B cell (primary cell): ENCODE measurements at regions not wholly inside any gene's neighbourhood (a gene's known extent, or its start where the extent isn't known, plus 50 kb on each side); places are given as distances from the start of the nearest gene placed in this dataset.
"Not testable (repeated sequence)": the region's sequence is repeated elsewhere in the genome, so short reads cannot be mapped to it uniquely, and the experiment has no call there.

Experiments
- CTCF ChIP-seq: fragments of 200-600 bp; IDR thresholded peaks from one replicate; pipeline ENCODE4 v1.8.0; 2022; ENCODE audit warnings: antibody characterized with exemption, mild to moderate bottlenecking
- EZH2 ChIP-seq: IDR thresholded peaks from 2 replicates; pipeline ENCODE4 v1.6.1; 2012; ENCODE audit warnings: borderline replicate concordance, low read depth, mild to moderate bottlenecking, moderate library complexity, low read length; ENCODE audit not compliant: insufficient read depth, poor library complexity, severe bottlenecking

GRCh38 chr21:5035587-5035986, 5485.8 kb upstream of the TPTE start:
- not testable (repeated sequence) for TF ChIP-seq CTCF, EZH2
